SK-N-SH (cell line): ENCODE measurements at regions not wholly inside any gene's neighbourhood (a gene's known extent, or its start where the extent isn't known, plus 50 kb on each side); places are given as distances from the start of the nearest gene placed in this dataset.

ENCODE experiments used
- CTCF ChIA-PET: fragments of 300-600, 350-600 bp; formaldehyde crosslinking; extraction: SDS; loops from one replicate; lab custom pipeline; 2021; lab: Yijun Ruan, JAX
- POLR2A ChIA-PET: fragments of 350-600 bp; sonication (Branson Sonifier 250); formaldehyde crosslinking; extraction: SDS; loops from one replicate; lab custom pipeline; 2020; ENCODE audit warnings: antibody characterized with exemption, inconsistent platforms; lab: Yijun Ruan, JAX
- DNase-seq: peaks from one replicate; pipeline ENCODE4 v3.0.0; 2012
- H2AFZ ChIP-seq: fragments of 200-600 bp; sonication (generic); 2 replicates; pipeline ENCODE4 v1.8.1; 2016; ENCODE audit warnings: antibody characterized with exemption, mild to moderate bottlenecking, low read depth
- H3F3A ChIP-seq: fragments of 200-600 bp; sonication (generic); replicated peaks from 2 replicates; pipeline ENCODE3; 2016; ENCODE audit warnings: antibody characterized with exemption, mild to moderate bottlenecking; ENCODE audit not compliant: insufficient read depth
- H3K27ac ChIP-seq, 2 experiments: fragments of 200-500 bp in 1 of 2; fragments of 200-600 bp in 1 of 2; sonication (Bioruptor generic) in 1 of 2; sonication (generic), shearing (Covaris generic) in 1 of 2; 2 replicates each; pipeline versions ENCODE4 v1.5.1 to v1.6.1; 2014 to 2016; ENCODE audit warnings: low read depth in 2 of 2, inconsistent platforms in 1 of 2, low read length in 1 of 2, mild to moderate bottlenecking in 1 of 2, mixed read lengths in 1 of 2
- H3K27me3 ChIP-seq: fragments of 200-600 bp; sonication (generic), shearing (Covaris generic); 2 replicates; pipeline ENCODE4 v1.6.1; 2016; ENCODE audit warnings: mixed run types; ENCODE audit not compliant: insufficient read depth
- H3K36me3 ChIP-seq, 2 experiments: fragments of 200-500 bp in 1 of 2; fragments of 200-600 bp in 1 of 2; sonication (Bioruptor generic) in 1 of 2; sonication (generic) in 1 of 2; replicated peaks in 1 of 2; 2 replicates each; pipeline versions ENCODE3 to v1.5.1; 2014 to 2016; ENCODE audit warnings: low read length in 1 of 2, mild to moderate bottlenecking in 1 of 2; ENCODE audit not compliant: insufficient read depth in 2 of 2, control insufficient read depth in 1 of 2
- H3K4me1 ChIP-seq, 2 experiments: fragments of 200-500 bp in 1 of 2; fragments of 200-600 bp in 1 of 2; sonication (Bioruptor generic) in 1 of 2; sonication (generic), shearing (Covaris generic) in 1 of 2; 2 replicates each; pipeline versions ENCODE4 v1.5.1 to v1.6.1; 2014 to 2016; ENCODE audit warnings: low read depth in 1 of 2, low read length in 1 of 2, mixed run types in 1 of 2; ENCODE audit not compliant: insufficient read depth in 2 of 2, control insufficient read depth in 1 of 2
- H3K4me2 ChIP-seq: fragments of 200-600 bp; sonication (generic), shearing (Covaris generic); 2 replicates; pipeline ENCODE4 v1.6.1; 2017; ENCODE audit warnings: mixed run types
- H3K4me3 ChIP-seq, 2 experiments: fragments of 200-500 bp in 1 of 2; fragments of 200-600 bp in 1 of 2; sonication (Bioruptor generic) in 1 of 2; sonication (generic), shearing (Covaris generic) in 1 of 2; 2 replicates each; pipeline versions ENCODE4 v1.5.1 to v1.8.1; 2014 to 2016; ENCODE audit warnings: low read depth in 2 of 2, inconsistent platforms in 1 of 2, low read length in 1 of 2, mild to moderate bottlenecking in 1 of 2, mixed read lengths in 1 of 2, moderate library complexity in 1 of 2
- H3K79me2 ChIP-seq: fragments of 200-600 bp; sonication (generic); 2 replicates; pipeline ENCODE4 v1.8.1; 2017; ENCODE audit warnings: mild to moderate bottlenecking; ENCODE audit not compliant: insufficient read depth
- H3K9ac ChIP-seq: fragments of 200-600 bp; sonication (generic); 2 replicates; pipeline ENCODE4 v1.6.1; 2017; ENCODE audit warnings: mixed run types
- H3K9me2 ChIP-seq: fragments of 200-600 bp; sonication (generic); 2 replicates; pipeline ENCODE4 v1.6.1; 2017; ENCODE audit warnings: mixed run types
- H3K9me3 ChIP-seq: fragments of 200-600 bp; sonication (generic); 2 replicates; pipeline ENCODE4 v1.6.1; 2017; ENCODE audit warnings: mixed run types, mild to moderate bottlenecking, moderate library complexity
- H4K20me1 ChIP-seq: fragments of 200-600 bp; sonication (generic); 2 replicates; pipeline ENCODE4 v1.6.1; 2017; ENCODE audit warnings: mild to moderate bottlenecking, mixed run types; ENCODE audit not compliant: insufficient read depth
- EZH2phosphoT487 ChIP-seq: fragments of 200-600 bp; sonication (generic); IDR thresholded peaks from 2 replicates; pipeline ENCODE4 v1.6.1; 2017; ENCODE audit warnings: low read depth, mixed run types, mild to moderate bottlenecking, antibody characterized with exemption, moderate library complexity, borderline replicate concordance
- NFIC ChIP-seq: IDR thresholded peaks from 2 replicates; pipeline ENCODE4 v1.4.0; 2012; ENCODE audit warnings: borderline replicate concordance
- TCF12 ChIP-seq: IDR thresholded peaks from 2 replicates; pipeline ENCODE4 v1.4.0; 2012
- WGBS: methylation state at CpG from one replicate; pipeline ENCODE4 v1.1.6; 2017; ENCODE audit warnings: low lambda C conversion rate; 5-methylcytosine and 5-hydroxymethylcytosine counted together
- TF ChIP-seq, protein P1 (sequence below): fragments of 150-350 bp; IDR thresholded peaks from 2 replicates; pipeline ENCODE4 v1.6.1; 2016; ENCODE audit warnings: mild to moderate bottlenecking, low read depth, low read length
- TF ChIP-seq, protein P2 (sequence below): IDR thresholded peaks from 2 replicates; pipeline ENCODE4 v1.6.1; 2012; ENCODE audit warnings: mild to moderate bottlenecking, low read depth, low read length, moderate library complexity

DNA sequence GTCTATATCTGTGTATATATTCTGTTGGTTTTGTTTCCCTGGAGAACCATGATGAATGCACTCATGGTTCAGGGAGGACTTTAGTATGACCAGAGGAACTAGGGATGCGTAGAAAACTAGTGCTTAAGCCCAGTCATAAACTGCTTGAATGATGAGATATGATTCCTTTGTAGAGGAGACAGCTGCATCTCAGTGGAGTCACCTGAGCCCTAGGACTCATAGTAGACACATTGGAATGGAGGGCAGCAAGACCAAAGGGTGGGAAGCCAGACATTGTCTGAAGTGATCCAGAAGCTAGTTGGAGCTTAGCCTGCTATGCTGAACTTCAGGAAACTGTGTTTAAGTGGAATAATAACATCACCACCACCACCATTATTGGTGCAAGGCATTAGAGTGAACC lies 89.5 kb upstream of the SPATA13 start:
- TF ChIP-seq, protein P1, sequence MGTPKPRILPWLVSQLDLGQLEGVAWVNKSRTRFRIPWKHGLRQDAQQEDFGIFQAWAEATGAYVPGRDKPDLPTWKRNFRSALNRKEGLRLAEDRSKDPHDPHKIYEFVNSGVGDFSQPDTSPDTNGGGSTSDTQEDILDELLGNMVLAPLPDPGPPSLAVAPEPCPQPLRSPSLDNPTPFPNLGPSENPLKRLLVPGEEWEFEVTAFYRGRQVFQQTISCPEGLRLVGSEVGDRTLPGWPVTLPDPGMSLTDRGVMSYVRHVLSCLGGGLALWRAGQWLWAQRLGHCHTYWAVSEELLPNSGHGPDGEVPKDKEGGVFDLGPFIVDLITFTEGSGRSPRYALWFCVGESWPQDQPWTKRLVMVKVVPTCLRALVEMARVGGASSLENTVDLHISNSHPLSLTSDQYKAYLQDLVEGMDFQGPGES: no peak
- TF ChIP-seq EZH2phosphoT487 (no peak), NFIC (no peak)
- DNase-seq: no peak
- Histone ChIP-seq H3K4me2 (no peak overlapping the region), H3K4me3 (no peak overlapping the region), H3K9me3 (no peaks in the 10 kb centered on the region), H3K27ac (no peak overlapping the region), H3K4me1 (peaks cover 0 to 6% of the 10 kb centered on the region in 2 experiments; a peak in 2 of 4 replicates), H3K36me3 (no peaks in the 10 kb centered on the region), H3K79me2 (no peaks in the 10 kb centered on the region), H3K9me2 (no peaks in the 10 kb centered on the region), H4K20me1 (no peaks in the 10 kb centered on the region), H3K27me3 (no peaks in the 10 kb centered on the region), H2AFZ (no peak overlapping the region), H3F3A (peaks cover 8% of the 10 kb centered on the region), H3K9ac (no peak overlapping the region)
- CTCF ChIA-PET: no interaction called here
- POLR2A ChIA-PET: no interaction called here
- WGBS: 94% methylated on average over 1 of the region's 1 CpG

DNA sequence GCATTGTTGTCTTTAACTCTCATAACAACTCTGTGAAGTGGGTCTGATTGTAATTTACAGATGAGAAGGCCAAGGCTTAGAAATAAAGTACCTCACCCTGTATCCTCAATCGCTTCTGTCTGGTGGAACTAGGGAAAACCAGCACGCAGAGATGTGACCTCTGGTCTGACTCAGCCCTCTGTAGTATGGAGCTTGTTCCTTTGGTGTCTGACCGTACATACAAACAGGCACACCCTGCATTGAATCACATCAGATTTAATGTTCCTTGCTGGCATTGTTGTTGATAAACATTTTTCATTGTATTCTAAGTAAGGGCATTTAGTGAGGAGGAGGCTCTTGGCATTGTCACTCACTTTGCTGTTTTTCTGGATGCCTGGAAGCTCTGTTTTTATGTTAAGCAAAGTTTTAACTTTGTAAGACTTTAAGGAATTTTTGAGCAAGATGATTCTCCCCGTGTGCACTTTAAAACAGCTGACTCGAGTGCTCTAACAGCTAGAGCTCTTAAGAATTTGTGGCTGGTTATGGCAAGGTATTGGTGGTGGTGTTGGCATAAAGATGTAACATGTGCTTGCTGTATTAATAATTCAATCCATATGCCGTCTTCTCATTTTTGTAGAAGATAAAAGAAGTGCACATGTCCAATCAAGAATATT lies 89.0 kb upstream of the SPATA13 start:
- POLR2A ChIA-PET: no interaction called here
- DNase-seq: no peak

More for the DNA sequence above, 89.0 kb upstream of the SPATA13 start:
- CTCF ChIA-PET: interaction anchor here (0.7 kb wide), 1 partner anchor 18 kb away, joined by 3 read pairs; no protein-coding TSS in a partner anchor
- Histone ChIP-seq H3K9me2 (no peaks in the 10 kb centered on the region), H3K4me3 (no peak overlapping the region), H3K27me3 (no peaks in the 10 kb centered on the region), H3K9ac (no peak overlapping the region), H3K27ac (no peak overlapping the region), H3K4me1 (peaks cover 0 to 6% of the 10 kb centered on the region in 2 experiments; a peak in 2 of 4 replicates), H3K79me2 (no peaks in the 10 kb centered on the region), H3K9me3 (no peaks in the 10 kb centered on the region), H2AFZ (no peak overlapping the region), H4K20me1 (no peaks in the 10 kb centered on the region), H3K36me3 (no peaks in the 10 kb centered on the region), H3F3A (peaks cover 8% of the 10 kb centered on the region), H3K4me2 (no peak overlapping the region)
- TF ChIP-seq TCF12: peak; percentile 16; the same call in 1 of the 2 replicates
- TF ChIP-seq, protein P2, sequence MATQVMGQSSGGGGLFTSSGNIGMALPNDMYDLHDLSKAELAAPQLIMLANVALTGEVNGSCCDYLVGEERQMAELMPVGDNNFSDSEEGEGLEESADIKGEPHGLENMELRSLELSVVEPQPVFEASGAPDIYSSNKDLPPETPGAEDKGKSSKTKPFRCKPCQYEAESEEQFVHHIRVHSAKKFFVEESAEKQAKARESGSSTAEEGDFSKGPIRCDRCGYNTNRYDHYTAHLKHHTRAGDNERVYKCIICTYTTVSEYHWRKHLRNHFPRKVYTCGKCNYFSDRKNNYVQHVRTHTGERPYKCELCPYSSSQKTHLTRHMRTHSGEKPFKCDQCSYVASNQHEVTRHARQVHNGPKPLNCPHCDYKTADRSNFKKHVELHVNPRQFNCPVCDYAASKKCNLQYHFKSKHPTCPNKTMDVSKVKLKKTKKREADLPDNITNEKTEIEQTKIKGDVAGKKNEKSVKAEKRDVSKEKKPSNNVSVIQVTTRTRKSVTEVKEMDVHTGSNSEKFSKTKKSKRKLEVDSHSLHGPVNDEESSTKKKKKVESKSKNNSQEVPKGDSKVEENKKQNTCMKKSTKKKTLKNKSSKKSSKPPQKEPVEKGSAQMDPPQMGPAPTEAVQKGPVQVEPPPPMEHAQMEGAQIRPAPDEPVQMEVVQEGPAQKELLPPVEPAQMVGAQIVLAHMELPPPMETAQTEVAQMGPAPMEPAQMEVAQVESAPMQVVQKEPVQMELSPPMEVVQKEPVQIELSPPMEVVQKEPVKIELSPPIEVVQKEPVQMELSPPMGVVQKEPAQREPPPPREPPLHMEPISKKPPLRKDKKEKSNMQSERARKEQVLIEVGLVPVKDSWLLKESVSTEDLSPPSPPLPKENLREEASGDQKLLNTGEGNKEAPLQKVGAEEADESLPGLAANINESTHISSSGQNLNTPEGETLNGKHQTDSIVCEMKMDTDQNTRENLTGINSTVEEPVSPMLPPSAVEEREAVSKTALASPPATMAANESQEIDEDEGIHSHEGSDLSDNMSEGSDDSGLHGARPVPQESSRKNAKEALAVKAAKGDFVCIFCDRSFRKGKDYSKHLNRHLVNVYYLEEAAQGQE: no peak
- whole genome bisulfite sequencing: 59% methylated on average over 6 of the region's 6 CpGs
